HEK293T (cell line): ENCODE measurements at regions not wholly inside any gene's neighbourhood (a gene's known extent, or its start where the extent isn't known, plus 50 kb on each side); places are given as distances from the start of the nearest gene placed in this dataset.

Experiments
- ARNT ChIP-seq: fragments of 450-650 bp; IDR thresholded peaks from 2 replicates; pipeline ENCODE4 v1.6.1; 2017; ENCODE audit warnings: mild to moderate bottlenecking
- BHLHE40 ChIP-seq: fragments of 450-650 bp; IDR thresholded peaks from 2 replicates; pipeline ENCODE4 v1.6.1; 2016; ENCODE audit warnings: mild to moderate bottlenecking, moderate library complexity, borderline replicate concordance
- CTBP1 ChIP-seq: fragments of 450-650 bp; IDR thresholded peaks from 2 replicates; pipeline ENCODE4 v1.6.1; 2016; ENCODE audit warnings: borderline replicate concordance
- ELF4 ChIP-seq: fragments of 450-650 bp; IDR thresholded peaks from 2 replicates; pipeline ENCODE4 v1.6.1; 2017; ENCODE audit warnings: antibody characterized with exemption
- FOXA1 ChIP-seq: fragments of 450-650 bp; IDR thresholded peaks from 2 replicates; pipeline ENCODE4 v1.6.1; 2016; ENCODE audit warnings: mild to moderate bottlenecking
- FOXK2 ChIP-seq: fragments of 450-650 bp; IDR thresholded peaks from 2 replicates; pipeline ENCODE4 v1.6.1; 2016; ENCODE audit warnings: mild to moderate bottlenecking
- FOXM1 ChIP-seq: fragments of 450-650 bp; IDR thresholded peaks from 2 replicates; pipeline ENCODE4 v1.6.1; 2017; ENCODE audit warnings: mild to moderate bottlenecking, borderline replicate concordance
- HDGF ChIP-seq: fragments of 450-650 bp; IDR thresholded peaks from 2 replicates; pipeline ENCODE4 v1.6.1; 2017; ENCODE audit warnings: antibody characterized with exemption, borderline replicate concordance
- L3MBTL2 ChIP-seq: fragments of 450-650 bp; conservative IDR thresholded peaks from 2 replicates; pipeline ENCODE4 v1.6.1; 2016; ENCODE audit warnings: mild to moderate bottlenecking
- SP1 ChIP-seq: fragments of 450-650 bp; IDR thresholded peaks from 2 replicates; pipeline ENCODE4 v1.6.1; 2017
- SUZ12 ChIP-seq: fragments of 450-650 bp; IDR thresholded peaks from 2 replicates; pipeline ENCODE4 v1.6.1; 2016; ENCODE audit warnings: mild to moderate bottlenecking
- TARDBP ChIP-seq: fragments of 450-650 bp; IDR thresholded peaks from 2 replicates; pipeline ENCODE4 v1.6.1; 2016

GRCh38 chr14:35959835-35960234, 133.7 kb downstream of the BRMS1L start:
- TF ChIP-seq FOXM1 (no peak), ARNT (no peak), ELF4 (no peak), SP1 (no peak), TARDBP (no peak), FOXK2 (no peak), CTBP1 (no peak), SUZ12 (no peak), BHLHE40 (no peak), FOXA1 (no peak), L3MBTL2 (no peak), HDGF (no peak)
